Suprapubic skin (tissue), 3 donors: ENCODE measurements at regions not wholly inside any gene's neighbourhood (a gene's known extent, or its start where the extent isn't known, plus 50 kb on each side); places are given as distances from the start of the nearest gene placed in this dataset.

Experiments used
- EP300 ChIP-seq: sonication (generic); formaldehyde crosslinking; IDR thresholded peaks from one replicate; pipeline ENCODE4 v1.6.1; 2017; ENCODE audit warnings: antibody characterized with exemption
- POLR2A ChIP-seq, 2 donors: fragments of 450-650 bp; IDR thresholded peaks; one replicate each; pipeline ENCODE4 v1.6.1; 2017; ENCODE audit warnings: antibody characterized with exemption in 2 of 2, mild to moderate bottlenecking in 2 of 2, moderate library complexity in 2 of 2
- TF ChIP-seq, protein P1 (sequence below), 2 donors: fragments of 200-600 bp in 1 of 2; fragments of 450-650 bp in 1 of 2; sonication (generic) in 1 of 2; IDR thresholded peaks; one replicate each; pipeline ENCODE4 v1.5.1; 2016 to 2019; ENCODE audit warnings: antibody characterized with exemption in 2 of 2, mild to moderate bottlenecking in 1 of 2, moderate library complexity in 1 of 2

DNA sequence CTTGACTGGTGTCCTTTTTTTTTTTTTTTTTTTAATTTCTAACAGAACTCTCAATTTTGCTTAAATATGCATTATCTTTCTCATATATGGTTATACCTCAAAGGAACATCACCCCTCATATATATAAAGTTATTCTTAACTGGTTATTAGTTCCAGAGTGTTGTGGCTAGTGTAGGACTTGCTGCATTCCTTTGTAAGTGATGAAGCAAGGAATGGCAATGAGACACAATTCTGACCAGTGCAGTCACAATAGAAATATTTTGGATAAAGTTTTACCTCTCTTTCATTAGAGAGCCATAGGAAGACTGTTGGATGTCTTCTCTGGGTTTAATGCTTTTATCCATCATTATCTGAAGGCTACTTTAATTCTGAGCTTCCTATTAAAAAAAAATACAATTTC, 75.5 kb upstream of the CBLB start:
- no peak for TF ChIP-seq POLR2A (IDR thresholded peaks at IDR 0.05)
- TF ChIP-seq, protein P1, sequence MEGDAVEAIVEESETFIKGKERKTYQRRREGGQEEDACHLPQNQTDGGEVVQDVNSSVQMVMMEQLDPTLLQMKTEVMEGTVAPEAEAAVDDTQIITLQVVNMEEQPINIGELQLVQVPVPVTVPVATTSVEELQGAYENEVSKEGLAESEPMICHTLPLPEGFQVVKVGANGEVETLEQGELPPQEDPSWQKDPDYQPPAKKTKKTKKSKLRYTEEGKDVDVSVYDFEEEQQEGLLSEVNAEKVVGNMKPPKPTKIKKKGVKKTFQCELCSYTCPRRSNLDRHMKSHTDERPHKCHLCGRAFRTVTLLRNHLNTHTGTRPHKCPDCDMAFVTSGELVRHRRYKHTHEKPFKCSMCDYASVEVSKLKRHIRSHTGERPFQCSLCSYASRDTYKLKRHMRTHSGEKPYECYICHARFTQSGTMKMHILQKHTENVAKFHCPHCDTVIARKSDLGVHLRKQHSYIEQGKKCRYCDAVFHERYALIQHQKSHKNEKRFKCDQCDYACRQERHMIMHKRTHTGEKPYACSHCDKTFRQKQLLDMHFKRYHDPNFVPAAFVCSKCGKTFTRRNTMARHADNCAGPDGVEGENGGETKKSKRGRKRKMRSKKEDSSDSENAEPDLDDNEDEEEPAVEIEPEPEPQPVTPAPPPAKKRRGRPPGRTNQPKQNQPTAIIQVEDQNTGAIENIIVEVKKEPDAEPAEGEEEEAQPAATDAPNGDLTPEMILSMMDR (IDR thresholded peaks at IDR 0.05): no peak
- no peak for TF ChIP-seq EP300
